GM10266 (cell line): ENCODE measurements at regions not wholly inside any gene's neighbourhood (a gene's known extent, or its start where the extent isn't known, plus 50 kb on each side); places are given as distances from the start of the nearest gene placed in this dataset.

Source experiments
- DNase-seq: peaks from one replicate; pipeline ENCODE4 v3.0.0; 2012; ENCODE audit errors: extremely low spot score
- TF ChIP-seq, protein P1 (sequence below): IDR thresholded peaks from 2 replicates; pipeline ENCODE4 v1.5.1; 2012; ENCODE audit warnings: mild to moderate bottlenecking, low read depth; ENCODE audit not compliant: control insufficient read depth, insufficient read depth; ENCODE audit errors: missing control alignments

DNA sequence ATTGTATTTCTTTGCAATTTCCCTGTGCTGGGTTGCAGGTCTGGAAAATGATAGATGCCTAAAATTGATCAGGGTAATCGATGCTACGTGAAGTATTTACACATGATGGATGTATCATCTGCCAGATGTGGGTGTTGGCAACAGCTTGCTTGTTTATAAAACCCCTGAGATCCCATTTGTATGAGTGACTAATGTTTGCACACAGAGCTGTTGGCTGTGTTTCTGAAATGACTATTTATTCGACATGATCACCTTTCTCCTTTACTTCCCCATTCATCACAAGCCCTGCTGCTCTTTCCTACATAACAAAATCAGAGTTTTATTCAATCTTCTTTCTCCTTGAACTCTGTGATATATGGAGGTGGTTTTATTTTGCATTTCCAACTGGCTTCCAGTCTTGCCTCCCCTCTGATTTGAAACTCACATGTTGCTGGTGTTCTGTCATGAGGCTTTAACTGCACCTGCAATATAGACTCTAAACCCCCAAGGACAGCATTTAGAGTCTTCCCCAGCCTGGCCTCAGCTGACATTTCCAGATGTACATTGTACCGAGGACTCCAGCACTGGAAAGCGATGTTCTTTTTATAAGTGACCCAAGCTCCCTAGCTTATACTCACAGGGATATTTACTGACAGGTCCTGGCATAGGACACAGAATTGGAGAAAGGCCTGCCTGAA is 50.7 kb upstream of the SHB start:
- no peak for DNase-seq
- TF ChIP-seq, protein P1, sequence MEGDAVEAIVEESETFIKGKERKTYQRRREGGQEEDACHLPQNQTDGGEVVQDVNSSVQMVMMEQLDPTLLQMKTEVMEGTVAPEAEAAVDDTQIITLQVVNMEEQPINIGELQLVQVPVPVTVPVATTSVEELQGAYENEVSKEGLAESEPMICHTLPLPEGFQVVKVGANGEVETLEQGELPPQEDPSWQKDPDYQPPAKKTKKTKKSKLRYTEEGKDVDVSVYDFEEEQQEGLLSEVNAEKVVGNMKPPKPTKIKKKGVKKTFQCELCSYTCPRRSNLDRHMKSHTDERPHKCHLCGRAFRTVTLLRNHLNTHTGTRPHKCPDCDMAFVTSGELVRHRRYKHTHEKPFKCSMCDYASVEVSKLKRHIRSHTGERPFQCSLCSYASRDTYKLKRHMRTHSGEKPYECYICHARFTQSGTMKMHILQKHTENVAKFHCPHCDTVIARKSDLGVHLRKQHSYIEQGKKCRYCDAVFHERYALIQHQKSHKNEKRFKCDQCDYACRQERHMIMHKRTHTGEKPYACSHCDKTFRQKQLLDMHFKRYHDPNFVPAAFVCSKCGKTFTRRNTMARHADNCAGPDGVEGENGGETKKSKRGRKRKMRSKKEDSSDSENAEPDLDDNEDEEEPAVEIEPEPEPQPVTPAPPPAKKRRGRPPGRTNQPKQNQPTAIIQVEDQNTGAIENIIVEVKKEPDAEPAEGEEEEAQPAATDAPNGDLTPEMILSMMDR, result no peak

DNA sequence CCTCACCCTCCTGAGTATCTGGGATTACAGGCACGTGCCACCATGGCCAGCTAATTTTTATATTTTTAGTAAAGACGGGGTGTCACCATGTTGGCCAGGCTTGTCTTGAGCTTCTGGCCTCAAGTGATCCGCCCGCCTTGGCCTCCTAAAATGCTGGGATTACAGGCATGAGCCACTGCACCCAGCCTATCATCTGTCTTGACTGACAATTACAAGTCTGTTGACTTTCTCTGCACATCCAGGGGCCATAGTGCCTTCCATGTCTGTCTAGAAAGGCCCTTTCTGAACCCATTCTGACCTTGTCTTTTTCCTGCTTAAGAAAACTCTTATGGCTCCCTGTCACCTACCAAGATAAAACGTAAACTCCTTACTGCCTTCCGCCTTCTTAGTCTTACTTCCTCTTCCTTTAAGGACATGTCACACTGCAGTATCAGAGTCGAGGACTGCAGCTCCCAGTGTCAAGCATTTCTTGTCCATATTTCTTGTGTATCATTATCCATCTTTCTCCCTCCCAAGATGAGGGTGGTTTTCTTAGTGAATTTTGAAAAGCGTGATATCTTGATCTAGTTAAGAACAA is 49.9 kb upstream of the SHB start:
- TF ChIP-seq, protein P1, result no peak
- DNase-seq, result no peak
